Left hindlimb (tissue), 1 donor: ENCODE measurements at regions not wholly inside any gene's neighbourhood (a gene's known extent, or its start where the extent isn't known, plus 50 kb on each side); places are given as distances from the start of the nearest gene placed in this dataset.

Experiments
- DNase-seq: peaks from one replicate; pipeline ENCODE4 v3.0.0-alpha.2; 2018

DNA sequence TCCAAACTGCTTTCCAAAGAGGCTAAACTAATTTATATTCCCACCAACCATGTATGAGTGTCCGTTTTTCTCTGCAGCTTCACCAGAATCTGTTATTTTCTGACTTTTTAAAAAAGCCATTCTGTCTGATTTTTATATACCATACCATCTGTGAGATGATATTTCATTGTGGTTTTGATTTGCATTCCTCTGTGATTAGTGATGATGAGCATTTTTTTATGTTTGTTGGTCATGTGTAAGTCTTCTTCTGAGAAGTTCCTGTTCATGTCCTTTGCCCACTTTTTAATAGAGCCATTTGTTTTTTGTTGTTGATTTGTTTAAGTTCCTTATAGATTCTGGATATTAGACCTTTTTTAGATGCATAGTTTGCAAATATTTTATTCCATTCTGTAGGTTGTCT is 179.4 kb upstream of the ALCAM start:
- no peak for DNase-seq

DNA sequence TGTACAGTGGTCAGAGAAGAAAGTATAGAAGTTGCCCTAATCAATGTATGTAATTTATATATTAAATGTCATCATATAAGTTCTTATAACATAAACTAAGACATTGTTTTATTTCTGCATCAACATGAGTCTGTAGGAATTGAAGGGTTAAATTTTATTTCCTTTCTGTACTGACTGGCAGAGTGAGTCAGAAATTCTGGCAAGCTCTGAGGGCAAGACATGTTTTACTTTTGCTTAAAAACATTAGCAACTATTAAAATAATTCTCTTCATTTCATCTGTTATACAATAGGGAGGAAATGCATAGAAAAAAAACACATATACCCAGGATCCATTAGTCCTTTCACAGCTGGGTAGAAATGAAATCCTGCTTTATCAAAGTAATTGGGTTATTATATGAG is 171.4 kb upstream of the ALCAM start:
- DNase-seq, result no peak

DNA sequence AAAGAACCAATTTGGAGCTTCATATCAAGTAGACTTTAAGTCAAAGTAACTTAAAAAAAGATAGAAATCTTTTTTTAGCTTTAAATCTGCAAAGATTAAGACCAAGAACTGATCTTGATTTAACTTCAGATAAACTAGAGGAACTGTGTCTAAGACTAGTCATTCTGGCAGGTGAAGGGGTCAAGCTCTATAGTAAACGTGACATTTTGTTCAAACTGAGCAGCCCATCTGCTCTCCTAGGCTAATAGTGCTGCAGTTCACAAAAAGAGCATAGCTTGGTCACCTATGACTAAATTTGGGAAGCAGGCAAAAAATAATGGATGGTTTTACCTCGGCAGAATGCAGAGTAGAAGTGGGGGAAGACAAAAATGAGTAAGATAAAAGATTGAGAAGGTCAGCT is 168.8 kb upstream of the ALCAM start:
- DNase-seq, result no peak

GRCh38 chr3:105199217-105199616 is 167.5 kb upstream of the ALCAM start:
- no peak for DNase-seq

DNA sequence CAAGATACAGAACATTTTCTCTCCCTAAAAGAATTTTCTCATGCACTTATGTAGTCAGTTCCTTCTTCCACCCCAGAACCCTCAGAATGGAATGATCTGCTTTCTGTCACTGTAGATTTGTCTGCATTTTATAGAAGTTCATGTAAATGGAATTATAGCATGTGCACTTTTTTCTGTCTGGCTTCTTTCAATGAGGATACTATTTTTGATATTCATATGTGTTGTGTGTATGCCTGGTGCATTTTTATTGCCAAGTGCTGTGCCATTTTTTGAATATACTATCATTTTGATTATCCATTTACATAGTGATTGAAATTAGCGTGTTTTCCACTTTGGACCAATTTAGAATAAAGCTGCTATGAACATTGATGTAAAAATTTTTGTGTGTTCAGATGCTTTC is 156.6 kb upstream of the ALCAM start:
- no peak for DNase-seq

DNA sequence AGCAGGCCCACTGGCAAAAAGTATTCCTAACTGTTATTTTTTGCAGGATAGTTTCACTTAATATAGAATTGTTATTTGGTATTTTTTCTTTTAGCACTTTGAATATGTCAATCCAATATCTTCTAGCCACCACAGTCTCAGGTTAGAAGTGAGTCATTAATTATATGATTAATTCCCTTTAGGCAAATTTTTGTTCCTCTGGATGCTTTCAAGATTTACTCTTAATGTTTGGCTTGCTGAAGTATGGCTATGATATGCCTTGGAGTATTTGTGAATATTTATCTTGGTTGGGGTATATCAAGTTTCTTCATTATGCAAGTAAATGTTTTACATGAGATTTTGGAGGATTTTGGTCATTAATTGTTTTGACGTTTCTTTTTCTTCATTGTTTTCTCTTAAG is 152.1 kb upstream of the ALCAM start:
- no peak for DNase-seq

- no peak for DNase-seq
These were observed 144.1 kb upstream of the ALCAM start for GRCh38 chr3:105222568-105223093.

DNA sequence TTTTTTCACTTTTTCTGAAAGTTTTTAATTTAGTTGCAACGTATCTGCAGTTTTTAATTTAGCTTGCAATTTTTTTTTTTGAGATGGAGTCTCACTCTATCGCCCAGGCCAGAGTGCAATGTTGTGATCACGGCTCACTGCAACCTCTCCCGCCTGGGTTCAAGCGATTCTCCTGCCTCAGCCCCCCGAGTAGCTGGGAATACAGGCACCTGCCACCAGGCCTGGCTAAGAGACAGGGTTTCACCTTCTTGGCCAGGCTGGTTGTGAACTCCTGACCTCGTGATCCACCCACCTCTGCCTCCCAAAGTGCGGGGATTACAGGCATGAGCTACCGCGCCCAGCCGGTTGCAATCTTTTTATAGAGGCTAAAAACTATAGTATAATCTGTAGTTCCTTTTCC is 142.9 kb upstream of the ALCAM start:
- DNase-seq, result no peak

DNA sequence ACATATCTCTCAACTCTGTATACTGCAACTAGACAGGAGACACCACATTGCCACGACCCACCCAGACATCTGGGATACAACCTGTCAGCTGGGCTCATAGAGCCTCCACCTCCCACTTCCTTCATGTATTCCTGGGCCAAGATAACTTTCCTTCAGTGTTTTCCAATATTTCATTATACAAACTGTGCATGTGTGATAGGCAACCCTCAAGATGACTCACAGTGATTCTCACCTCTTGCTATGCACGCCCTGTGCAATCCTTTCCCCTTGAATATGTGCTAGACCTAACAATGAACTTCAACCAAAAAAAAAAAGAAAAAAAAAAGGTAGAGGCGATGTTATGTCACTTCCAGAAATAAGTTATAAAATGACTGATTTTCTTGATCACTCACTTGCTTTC is 138.0 kb upstream of the ALCAM start:
- no peak for DNase-seq

DNA sequence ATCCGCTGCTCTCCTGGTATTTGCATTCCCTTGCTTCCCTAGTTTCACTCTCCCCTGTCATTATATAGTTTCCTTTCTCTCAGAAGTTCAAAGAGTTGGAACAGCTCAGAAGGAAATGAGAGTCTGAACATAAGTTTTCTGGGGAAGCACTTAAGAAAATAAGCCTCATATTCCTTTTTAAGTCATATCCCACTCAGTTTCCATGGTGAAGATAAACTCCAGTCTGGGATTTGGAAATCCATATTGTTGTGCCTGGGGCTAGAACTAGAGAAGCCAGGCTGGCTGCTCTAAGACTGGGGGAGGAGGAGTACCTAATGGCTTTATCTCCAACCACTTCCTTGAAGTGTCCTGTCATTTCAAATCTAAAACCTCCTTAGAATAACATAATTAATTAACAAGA is 134.2 kb upstream of the ALCAM start:
- DNase-seq, result no peak

- DNase-seq, result no peak
These were observed 133.7 kb upstream of the ALCAM start for GRCh38 chr3:105233010-105233409.

GRCh38 chr3:105235221-105235620 is 131.5 kb upstream of the ALCAM start:
- no peak for DNase-seq

GRCh38 chr3:105235785-105236184 is 130.9 kb upstream of the ALCAM start:
- no peak for DNase-seq

DNA sequence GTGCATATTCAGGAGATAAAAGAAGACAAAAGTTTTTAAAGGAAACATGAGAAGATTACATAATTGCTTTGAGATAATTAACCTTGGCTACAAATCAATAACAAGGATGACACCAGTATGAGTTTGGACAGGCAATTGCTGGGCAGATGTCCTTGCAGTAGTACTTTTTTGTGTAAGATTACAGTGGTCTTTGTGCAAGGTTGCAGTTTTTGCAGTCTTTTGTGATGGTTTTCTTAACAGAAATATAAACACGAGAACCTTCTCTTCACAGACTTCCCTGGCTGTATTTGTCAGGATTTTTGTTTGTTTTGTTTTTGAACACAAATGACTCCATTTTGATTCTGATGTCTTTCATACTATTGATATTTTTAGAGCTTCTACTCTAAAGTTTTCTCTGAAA is 128.3 kb upstream of the ALCAM start:
- no peak for DNase-seq

- no peak for DNase-seq
These were observed 123.6 kb upstream of the ALCAM start for GRCh38 chr3:105243076-105243475.

- no peak for DNase-seq
These were observed 120.2 kb upstream of the ALCAM start for GRCh38 chr3:105246536-105246935.

GRCh38 chr3:105253225-105253624 is 113.5 kb upstream of the ALCAM start:
- DNase-seq, result no peak

DNA sequence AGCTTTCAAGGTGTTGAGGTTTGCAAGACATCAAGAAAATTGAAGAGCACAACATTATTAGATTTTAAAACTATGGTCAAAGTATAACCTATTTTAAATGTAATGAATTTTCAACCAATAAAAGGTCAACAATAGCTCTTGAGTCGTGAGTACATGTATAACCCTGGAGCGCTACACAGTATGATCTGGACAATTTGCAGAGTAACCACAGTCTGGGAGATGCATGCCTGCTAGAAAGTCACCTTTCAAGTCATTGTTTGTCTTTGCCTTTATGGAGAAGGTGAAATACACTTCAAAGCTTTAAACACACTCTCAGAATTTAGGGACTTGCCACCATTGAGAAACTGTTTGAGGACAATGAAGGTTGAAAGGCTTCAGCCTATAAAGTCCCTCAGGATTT is 112.6 kb upstream of the ALCAM start:
- DNase-seq, result no peak

DNA sequence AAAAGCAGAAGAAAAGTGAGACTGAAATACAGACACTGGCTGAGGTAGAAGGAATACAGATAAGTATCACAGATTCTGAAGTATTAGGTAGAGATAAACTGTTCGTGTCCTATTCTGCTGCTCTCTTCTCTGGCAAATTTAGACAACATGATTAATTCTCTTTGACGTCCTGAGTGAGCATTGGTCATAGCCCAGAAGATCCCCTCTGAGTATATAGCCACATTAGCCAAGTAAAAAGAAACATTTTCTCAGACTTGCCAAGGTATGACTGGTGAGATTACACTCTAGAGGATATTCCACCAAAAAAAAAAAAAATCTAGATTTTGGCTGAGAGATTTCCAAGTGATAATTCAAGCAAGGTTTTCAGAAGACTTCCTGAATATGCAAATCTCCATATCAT is 111.4 kb upstream of the ALCAM start:
- no peak for DNase-seq

DNA sequence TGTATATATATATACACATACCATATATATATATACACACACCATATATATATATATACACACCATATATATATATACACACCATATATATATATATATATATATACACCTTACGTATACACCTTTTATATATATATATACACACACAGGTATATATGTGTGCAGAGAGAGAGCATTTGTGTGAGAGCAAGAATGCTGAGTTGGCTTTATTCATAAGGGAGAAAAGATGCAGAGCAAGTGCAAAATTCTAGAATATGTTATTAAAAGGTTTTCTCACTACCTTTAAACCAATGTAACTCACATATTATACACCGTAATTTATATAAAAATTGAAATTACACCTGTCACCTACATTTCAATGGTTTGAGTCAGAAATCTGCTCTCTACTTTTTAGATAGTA is 107.2 kb upstream of the ALCAM start:
- DNase-seq, result no peak

- no peak for DNase-seq
These were observed 106.3 kb upstream of the ALCAM start for GRCh38 chr3:105260385-105260784.

- DNase-seq, result no peak
These were observed 92.2 kb upstream of the ALCAM start for GRCh38 chr3:105274536-105274935.

GRCh38 chr3:105274958-105275357 is 91.8 kb upstream of the ALCAM start:
- DNase-seq, result no peak

GRCh38 chr3:105277656-105278055 is 89.1 kb upstream of the ALCAM start:
- DNase-seq, result no peak

GRCh38 chr3:105278688-105279087 is 88.0 kb upstream of the ALCAM start:
- DNase-seq, result no peak

DNA sequence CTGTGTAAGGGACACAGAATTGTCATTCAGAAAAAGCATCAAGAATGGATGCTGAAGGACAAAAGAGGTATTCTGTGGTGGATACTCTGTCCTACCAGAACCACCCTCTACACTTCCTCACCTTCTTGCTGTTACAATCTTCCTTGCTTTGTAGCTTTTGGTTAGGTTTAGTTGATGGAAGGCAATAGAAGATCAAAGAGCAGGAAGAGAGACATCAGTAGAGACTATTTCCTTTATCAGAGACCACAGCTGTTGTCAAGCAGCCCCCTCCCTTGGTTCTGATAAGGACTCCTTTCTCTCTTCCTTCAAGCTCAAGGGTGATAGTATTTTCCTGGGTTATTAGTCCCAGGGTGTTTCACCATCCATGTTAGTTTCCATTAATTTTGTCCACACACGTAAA is 84.7 kb upstream of the ALCAM start:
- no peak for DNase-seq
